ENCODE measurements at regions not wholly inside any gene's neighbourhood (a gene's known extent, or its start where the extent isn't known, plus 50 kb on each side); places are given as distances from the start of the nearest gene placed in this dataset.

DNA sequence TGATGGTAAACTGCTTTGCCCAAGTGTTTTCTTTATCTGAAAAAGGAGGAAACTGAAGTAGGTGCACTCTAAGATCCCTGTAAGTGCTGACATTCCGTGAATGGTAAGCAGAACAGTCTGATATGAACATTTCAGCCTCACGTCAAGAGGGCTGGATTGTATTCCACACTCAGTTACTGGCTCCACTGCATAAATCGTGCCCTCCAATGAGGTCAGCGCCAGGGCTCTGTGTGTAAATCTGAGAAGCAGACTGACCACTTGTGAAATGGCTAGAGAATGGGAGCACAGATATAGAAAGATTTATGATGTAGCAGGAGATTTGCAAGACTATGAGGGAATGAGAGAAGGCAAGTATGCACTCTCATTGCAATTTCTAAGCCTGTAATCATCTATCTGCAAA, 153.0 kb downstream of the ICOS start:
- DNase-seq (ENCODE audit: low spot score): no peak
- intact Hi-C loops (cut with DNase I): no loop called here

DNA sequence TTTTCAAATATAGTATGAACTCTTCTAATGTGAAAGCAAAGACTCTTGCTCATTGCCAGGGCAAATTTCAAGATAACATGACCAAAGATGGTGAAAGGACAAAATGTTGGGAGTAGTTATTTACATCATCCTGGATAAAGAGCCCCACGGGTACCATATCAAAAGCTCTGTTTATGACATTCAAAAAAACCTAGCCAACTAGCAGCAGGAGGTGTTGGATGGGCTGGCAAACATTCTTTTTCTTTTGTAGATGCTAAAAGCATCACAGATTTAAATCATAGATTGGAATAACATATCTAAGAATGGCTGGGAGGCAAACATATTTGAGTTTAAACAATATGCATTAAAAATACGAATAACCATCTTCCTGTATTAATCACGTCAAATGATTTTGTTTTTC, 153.5 kb downstream of the ICOS start:
- intact Hi-C loops (cut with DNase I): no loop called here
- no peak for DNase-seq (ENCODE audit: low spot score)

DNA sequence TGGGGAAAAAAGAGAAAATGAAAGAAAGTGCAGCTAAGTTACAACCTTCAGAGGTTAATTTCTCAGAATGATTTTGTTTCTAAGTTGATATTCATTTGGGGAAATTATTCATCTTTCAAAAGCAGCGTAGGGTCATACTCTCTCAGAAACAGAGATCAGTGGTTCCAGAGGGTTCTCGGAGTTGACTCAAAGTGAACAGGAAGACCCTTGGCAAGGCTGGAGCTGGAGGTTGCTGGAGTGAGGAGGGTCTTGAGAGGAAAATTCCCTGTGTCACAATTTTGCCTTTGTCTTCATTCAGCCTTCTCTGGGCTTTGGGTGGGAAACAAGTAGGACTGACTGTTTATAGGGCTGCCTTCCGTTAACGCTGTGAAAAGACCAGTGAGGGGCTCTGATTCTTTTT, 168.2 kb downstream of the ICOS start:
- DNase-seq (ENCODE audit: low spot score): no peak
- intact Hi-C loops (cut with DNase I): loop anchor here (5.0 kb wide), 1 partner anchor 72 kb away; no protein-coding TSS in a partner anchor

DNA sequence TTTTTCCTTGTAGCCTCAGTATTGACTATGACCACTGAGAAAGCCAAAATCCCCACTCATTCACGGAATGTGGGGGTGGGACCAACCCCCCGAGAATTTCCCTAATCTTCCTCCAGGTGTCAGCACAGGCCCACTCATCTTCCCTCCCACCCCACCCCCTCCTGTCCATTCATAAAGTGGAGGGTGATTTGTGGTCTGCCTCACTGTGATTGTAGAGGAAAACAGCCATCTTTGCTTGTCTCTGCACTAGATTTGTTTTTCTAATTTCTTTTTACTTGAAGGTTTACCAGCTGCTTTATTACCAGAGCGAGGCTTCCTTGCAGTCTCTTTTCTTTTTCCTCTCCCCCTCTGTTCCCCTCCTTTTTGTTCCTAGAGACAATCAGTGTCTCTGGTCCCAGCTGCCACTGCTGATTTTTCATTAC, 171.8 kb downstream of the ICOS start:
- no peak for DNase-seq (ENCODE audit: low spot score)
- intact Hi-C loops (cut with DNase I): loop anchor here (5.0 kb wide), 1 partner anchor 69 kb away; no protein-coding TSS in a partner anchor

DNA sequence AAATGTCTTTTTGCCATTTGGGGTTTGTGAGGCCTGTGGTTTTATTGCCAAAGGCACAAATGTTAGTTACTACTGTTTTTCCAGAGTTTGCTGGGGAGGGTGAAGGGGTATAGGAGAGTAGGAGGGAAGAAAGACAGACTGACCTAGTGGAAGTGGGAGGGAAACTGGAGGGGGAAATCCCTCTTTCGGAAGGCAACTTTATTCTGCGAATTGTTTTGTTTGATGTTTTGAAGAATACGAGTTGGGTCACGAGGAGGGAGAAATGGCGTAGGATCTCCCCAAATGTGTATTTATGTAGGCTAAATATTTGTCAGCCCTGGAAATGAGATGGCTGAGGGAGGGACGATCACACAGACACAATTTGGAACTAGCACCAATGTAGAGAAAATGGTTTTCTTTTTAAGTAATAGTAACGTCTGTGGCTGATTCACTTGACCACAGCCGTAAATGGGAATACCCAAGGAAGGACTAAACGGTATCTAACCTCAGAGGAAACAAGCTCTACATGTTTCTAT, 172.3 kb downstream of the ICOS start:
- no peak for DNase-seq (ENCODE audit: low spot score)
- intact Hi-C loops (cut with DNase I): loop anchor here (5.0 kb wide), 1 partner anchor 68 kb away; no protein-coding TSS in a partner anchor

DNA sequence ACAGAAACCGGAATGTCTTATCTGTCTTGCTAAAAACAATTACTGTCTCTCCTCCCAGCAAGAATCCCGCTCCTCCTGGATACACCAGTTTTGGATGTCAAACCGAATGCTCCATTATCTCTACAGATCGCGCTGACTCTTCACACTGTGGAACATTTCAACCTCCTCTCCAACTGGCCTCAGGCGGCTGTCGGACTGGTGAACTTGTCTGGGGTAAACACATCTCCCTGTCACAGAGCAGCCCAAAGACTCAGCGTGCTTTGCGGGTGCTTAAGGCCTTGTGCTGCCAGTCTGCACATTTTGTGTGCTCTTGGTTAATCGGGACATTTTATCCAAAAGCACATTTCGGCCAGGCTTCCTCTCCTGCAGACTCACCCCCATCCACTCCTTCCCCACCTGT, 173.1 kb downstream of the ICOS start:
- no peak for DNase-seq (ENCODE audit: low spot score)
- intact Hi-C loops (cut with DNase I): loop anchor here (5.0 kb wide), 1 partner anchor 68 kb away; no protein-coding TSS in a partner anchor

DNA sequence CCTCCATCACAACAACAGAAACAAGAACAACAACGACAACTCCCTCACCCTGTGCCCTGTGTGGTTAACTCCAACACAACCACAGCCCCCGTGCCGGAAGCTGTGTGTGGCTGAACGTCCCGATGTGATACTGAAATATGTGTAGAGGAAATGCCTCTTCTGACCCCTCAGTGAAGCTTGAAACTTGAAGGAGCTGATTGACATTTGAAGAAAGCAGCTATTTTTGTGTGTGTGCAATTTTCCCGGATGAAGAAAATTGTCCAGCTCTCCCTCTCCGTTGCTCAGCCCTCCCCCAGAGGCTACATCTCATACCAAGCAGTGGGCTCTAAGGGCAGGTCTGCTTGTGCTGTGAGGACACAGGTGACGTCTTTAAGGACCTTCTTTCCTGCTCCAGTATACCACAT, 173.8 kb downstream of the ICOS start:
- DNase-seq (ENCODE audit: low spot score): no peak
- intact Hi-C loops (cut with DNase I): no loop called here

DNA sequence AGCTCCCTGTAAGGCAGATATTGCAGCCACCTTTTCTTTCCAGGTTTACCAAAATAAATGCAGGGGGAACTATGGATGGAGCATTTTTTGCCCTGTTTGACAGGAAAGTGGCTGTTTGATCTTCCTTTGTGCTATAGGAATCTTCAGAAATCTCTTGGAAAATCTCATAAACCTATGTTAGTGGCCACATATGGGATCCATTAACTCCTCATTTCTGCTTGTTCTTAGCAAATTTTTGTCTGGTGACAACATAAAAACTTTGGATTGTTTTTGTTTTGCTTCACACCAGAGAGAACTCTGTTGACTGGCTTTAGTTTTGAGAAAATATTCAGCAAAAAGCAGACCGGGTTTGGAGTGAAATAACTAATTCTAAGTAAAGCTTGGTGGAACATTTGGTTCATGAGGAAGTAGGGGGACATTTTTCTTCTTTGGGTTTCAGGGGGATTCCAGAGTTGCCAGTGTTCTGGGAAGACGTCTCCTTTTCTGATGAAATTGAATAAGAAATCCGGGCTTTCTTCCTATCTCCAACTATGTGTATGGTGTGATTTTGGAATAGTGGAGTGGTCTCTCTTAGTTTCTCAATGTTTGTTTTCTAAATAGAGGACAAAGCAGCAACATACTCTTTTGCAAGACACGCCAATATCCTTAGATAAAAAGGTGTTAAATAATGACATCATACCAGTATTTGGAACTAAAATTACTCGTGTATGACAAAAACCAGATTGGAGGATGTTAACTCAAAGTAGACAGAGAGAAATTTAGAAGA, 174.4 kb downstream of the ICOS start:
- intact Hi-C loops (cut with DNase I): no loop called here
- DNase-seq (ENCODE audit: low spot score): no peak

DNA sequence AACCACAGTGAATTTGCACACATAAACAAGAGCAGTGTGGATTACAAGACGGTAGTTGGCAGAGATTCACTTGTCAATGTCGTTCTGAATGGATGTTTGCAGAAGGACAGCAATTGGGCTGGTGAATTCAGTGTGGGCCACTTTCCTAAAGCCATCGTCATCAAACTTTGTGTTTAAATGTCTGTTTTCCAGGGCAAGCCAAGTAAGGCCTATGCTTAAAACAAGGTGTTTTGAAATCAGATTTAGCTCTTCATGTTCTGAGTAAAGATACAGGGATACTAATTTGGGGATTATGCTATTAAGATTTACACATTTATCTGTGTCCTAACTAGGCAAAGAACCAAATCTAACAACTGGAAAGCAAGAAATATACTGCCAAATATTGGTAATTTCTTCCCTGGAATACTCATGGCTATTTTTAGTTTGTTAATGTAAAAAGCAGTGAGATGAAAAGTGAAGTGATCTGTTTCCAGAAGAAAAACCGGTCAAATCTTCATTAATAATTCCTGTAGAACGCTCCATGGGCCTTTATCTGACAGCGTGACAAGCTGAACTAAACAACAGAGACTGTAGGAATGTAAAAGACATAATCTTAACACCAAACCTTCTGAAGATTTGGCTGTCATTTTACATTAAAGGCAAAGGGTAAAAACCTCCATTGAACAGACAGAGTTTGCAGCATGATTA, 175.7 kb downstream of the ICOS start:
- intact Hi-C loops (cut with DNase I): no loop called here
- no peak for DNase-seq (ENCODE audit: low spot score)

DNA sequence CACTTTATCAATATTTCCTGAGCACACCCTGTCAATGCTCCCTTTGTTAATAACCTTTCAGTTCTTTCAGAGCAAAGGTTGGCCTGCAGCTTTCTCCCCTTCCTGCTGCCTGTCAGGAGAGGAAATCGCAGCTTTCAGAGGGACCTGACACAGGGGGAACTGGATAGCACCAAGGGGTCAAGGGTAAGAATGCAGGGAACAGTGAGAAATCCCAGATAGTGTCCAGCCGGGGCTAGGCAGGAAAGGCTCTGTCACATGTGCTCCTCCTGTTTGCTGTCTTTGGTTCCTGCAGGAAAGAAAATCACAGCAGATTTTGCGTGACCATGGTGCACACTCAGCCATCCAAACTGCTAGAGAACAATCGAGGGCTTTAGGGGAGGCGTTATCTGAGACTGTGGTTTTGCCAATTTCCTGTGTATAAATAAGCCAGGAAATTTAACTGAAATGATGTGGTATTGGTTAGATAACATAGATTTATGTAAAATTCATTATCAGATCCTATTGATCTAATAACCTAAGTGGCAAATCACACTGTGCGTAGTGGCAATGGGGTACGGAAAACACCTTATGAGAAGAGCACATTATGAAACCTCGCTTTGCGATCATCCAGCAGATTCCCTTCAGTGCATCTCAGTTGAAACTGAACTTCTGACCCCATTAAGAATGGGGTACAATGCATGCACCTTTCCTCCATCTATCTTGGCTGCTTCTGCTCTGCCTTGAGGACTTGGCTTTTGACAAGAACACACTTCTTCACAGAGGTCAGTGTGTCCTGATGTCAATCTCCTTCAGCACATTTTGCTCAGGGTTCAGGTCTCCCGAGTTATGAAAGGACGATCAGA, 178.0 kb downstream of the ICOS start:
- intact Hi-C loops (cut with DNase I): no loop called here
- DNase-seq (ENCODE audit: low spot score): no peak

DNA sequence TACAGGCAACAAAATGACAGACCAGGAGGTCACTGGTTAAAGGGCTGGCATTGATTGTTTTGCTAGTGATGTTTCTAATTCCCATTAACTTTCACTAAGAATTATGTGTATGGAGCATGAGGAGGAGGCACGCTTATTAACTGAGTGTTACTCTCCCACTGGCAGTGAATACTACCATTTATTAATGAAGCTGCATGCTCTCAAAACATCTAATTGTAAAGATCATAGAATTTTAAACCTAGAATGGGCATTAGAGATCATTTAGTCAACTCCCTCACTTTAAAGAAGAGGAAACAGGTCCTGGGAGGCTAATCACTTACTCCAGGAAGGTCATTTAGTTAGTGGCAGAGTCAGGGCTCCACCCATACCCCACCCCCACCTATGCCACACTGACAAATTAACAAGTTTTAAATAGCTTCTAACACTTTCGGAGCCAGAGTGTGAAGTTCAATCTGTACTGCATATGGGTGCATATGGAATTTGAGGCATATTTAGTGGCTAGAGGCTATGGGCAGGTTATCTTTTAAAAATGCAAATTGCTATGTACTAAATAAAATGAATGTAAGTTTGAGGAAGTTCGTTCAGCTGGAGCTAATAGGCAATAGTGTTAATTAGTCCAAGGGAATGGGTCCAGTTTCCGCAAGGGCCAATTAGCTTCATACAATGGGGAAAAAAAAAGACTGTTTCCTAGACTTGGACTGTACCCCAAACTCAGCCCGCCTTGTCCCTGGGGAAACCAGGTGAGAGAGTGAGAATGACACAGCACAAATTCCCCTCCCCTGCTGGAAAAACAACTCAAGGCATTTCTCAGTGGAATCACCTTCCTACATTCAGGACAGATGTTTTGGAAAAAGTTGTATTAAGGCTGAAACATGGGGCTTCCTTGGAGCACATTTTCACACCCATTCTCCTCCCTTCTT, 178.8 kb downstream of the ICOS start:
- DNase-seq (ENCODE audit: low spot score): no peak
- intact Hi-C loops (cut with DNase I): no loop called here

DNA sequence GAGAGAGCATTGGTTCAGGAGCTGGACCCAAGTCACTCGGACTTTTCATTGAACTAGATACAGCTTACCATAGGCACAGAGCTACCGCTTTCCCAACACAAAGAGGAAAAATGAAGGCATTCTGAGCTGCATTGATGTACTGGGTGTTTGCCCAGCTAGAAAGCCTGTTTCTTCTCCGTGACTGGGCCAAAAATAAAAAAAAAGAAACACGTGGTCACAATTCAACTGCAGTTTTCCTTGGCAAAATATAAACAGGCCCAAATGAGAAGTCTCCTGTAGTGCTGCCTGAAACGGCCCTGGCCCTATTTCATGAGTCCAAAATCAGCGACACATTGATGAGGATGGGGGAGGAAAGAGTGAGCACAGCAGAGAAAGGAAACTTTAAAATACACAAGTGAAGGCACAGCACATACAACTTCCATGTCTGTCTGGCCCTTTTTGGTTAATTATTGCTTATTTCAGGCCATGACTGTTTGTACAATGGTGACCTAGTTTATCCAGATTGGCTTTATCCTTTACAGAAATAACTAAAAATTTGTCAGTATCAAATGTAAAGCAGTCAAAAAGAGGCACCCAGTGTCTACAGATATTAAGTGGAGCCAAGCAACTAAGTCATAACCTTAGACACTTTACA, 179.7 kb downstream of the ICOS start:
- DNase-seq (ENCODE audit: low spot score): no peak

DNA sequence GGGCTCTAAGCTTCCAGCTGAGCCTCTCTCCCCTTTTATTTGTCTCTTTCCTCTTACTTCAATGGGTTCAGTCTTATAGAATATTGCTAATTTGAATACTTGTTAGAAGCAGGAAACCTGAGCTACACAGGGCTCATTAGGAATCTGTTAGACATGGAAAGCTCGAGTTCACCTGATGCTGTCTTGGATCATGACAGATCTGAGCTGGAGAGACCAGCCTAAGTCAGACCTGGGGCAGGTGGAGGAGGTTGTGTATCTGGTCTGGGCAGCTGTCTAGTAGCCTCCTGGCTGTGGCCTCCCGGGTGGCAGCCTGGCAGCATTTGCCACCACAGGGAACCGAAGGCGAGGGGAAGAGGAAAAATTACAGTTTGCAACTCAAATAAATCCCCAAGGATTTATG, 185.9 kb downstream of the ICOS start:
- DNase-seq (ENCODE audit: low spot score): no peak
- intact Hi-C loops (cut with DNase I): no loop called here

More for the DNA sequence above, 179.7 kb downstream of the ICOS start:
- intact Hi-C loops (cut with DNase I): no loop called here

DNA sequence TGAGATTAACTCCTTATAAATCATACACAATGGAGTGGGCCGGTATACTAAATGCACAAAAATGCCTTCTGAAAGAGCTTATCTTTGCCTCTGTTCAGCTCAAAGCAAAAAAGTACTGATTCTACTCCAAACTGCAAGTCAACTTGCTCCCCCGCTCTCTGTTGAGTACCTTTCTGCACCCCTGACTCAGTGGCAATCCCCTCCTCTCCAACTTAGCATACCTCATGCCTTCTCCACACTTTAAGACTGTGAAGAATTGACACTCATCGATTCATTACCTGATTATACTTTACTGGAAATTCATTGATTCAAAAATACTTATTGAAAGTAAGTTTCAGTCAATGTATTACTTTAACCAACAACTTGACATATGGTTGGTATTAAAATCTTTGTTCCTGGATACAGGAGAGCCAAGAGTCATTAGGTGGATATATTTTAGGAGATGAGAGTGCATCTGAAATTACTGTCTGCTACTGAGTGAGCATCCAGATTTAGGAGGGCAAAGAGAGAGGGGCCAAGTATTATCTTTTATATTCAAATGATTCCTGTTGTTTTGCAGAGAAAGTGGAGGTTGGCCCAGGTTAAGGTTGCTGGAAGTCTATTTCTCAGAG, 187.7 kb downstream of the ICOS start:
- intact Hi-C loops (cut with DNase I): no loop called here
- no peak for DNase-seq (ENCODE audit: low spot score)

DNA sequence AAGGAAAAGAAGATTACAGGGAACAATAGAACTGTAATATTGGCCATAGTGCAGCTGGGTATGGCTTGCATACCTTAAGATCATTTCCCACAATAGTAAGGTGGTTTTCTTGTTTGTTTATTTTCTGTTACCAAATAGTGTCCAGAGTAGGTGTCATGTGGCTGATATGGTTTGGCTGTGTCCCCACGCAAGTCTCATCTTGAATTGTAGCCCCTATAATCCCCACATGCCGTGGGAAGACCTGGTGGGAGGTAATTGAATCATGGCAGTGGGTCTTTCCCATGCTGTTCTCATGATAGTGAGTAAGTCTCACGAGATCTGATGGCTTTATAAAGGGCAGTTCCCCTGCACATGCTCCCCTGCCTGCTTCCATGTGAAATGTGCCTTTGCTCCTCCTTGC, 190.1 kb downstream of the ICOS start:
- DNase-seq (ENCODE audit: low spot score): no peak
- intact Hi-C loops (cut with DNase I): no loop called here

DNA sequence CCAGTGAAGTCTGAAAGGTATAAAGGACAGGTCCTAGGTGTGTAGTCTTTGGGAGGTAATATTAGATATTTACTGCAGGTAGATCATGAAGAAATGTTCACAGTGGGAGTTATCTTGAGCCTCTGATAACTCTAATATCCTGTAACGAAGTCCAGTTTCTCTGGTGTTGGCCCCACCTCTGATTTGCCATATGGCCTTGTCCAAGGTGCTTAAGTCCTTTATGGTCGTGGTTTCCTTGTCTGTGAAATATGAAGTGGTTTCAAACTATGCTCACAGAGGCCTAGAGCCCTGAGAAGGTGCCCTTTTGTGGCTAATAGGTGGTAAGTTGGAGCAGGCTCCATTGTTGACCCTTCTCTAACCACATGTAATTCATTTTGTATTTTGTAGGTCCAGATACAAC, 190.7 kb downstream of the ICOS start:
- no peak for DNase-seq (ENCODE audit: low spot score)
- intact Hi-C loops (cut with DNase I): no loop called here

DNA sequence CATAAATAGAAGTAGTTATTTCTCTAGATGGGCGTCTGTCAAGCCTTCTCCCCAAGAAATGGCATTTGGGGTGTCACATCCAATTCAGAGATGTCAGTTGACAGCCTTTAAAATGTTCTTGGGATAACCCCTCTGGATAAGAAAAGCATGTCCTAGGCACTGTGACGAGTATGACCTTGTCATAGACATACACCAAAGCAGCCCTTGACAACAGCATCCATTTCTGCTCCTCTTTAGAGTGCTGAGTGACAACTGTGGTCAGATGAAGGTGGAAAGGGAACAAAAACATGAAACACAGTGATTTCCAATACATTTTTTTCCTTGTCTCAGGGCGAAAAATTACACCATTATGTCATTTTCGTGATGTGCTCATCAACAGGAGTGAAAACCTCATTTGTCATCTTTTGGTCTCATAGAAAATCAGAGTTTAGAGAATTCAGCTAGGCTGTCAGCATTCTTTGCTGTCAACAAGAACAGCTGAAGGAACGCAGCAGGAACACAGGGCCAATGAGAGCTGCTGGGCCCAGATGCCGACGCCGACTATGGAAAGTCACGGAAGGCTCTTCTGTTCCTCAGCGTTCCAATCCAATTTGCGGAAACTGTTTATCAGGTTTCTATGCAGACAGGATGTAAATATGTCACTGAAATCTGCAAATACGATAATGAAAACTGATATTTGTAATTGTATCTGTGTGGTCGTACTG, 193.2 kb downstream of the ICOS start:
- no peak for DNase-seq (ENCODE audit: low spot score)

DNA sequence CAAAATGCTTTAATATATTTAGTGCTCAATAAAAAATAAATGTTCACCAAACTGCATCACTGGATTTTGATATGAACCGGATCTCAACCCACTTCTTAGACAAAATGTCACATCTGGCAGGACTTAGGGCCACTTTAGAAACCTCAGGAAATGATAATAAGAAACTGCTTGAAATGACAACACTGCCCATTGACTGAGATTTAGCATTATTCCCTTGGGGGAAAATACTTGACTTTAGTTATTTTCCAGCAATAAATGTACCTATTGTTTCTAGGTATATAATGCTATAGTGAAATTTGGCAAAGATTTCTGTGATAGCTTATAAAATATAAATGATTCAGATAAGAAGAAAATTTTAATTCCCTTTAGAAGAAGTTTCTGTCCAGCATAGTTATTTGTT, 195.1 kb downstream of the ICOS start:
- intact Hi-C loops (cut with DNase I): no loop called here

More for the DNA sequence above, 193.2 kb downstream of the ICOS start:
- intact Hi-C loops (cut with DNase I): no loop called here

More for the DNA sequence above, 195.1 kb downstream of the ICOS start:
- DNase-seq (ENCODE audit: low spot score): no peak
